ENCODE measurements at regions not wholly inside any gene's neighbourhood (a gene's known extent, or its start where the extent isn't known, plus 50 kb on each side); places are given as distances from the start of the nearest gene placed in this dataset.

DNA sequence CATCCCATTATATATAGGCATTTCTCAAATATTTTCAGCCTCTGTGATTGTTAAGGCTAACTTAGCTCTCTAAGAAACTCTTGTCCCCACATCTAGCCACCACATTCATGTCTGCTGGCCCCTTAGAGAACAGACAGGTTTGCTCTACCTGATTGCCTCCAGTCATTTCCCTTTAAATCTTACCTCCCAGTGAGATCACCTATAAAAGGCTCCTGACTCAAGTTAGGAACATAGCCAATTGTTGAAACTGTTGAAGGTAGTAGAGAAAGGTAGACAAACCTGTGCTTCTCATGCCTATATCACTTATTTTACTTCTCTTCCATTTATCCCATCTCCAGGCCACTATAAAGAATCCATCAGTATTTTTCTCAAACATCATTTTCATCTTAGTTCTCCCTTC lies 771.4 kb downstream of the DIAPH3 start (continued):
- TF ChIP-seq REST (IDR thresholded peaks at IDR 0.05) (no peak), HNF4A (conservative IDR thresholded peaks at IDR 0.05) (no peak), SP1 (IDR thresholded peaks at IDR 0.05) (no peak), GABPA (IDR thresholded peaks at IDR 0.05 in 1 of 2, conservative IDR thresholded peaks at IDR 0.05 in 1 of 2) (no peak), FOXA2 (IDR thresholded peaks at IDR 0.05) (no peak)
- TF ChIP-seq, protein P1, sequence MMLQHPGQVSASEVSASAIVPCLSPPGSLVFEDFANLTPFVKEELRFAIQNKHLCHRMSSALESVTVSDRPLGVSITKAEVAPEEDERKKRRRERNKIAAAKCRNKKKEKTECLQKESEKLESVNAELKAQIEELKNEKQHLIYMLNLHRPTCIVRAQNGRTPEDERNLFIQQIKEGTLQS (IDR thresholded peaks at IDR 0.05) = no peak

DNA sequence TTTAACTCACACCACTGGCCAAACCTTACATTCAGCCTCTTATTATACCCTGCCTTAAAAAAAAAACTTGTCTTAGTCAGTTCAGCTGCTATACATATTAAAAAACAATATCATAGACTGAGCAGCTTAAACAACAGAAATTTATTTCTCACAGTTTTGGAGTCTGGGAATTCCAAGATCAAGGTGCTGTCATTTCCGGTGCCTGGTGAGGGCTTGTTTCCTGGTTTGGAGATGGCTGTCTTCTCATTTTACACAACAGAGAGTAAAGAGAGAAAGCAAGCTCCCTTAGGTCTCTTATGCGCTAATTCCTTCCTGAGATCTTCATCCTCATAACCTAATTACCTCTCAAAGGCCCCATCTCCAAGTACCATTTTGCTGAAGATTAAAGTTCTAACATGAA lies 769.2 kb downstream of the DIAPH3 start:
- H3K9me3 ChIP-seq (ENCODE audit: control insufficient read depth in 4 of 4, low read length in 3 of 4) = no peaks in the 10 kb centered on the region
- no peak overlapping the region for H3K27ac ChIP-seq (ENCODE audit: low read depth in 1 of 2, low read length in 2 of 2)
- H3K36me3 ChIP-seq (ENCODE audit: control insufficient read depth in 4 of 4, insufficient read depth in 3 of 4, low read depth in 1 of 4, low read length in 3 of 4) = no peaks in the 10 kb centered on the region
- H3K4me3 ChIP-seq (ENCODE audit: low read depth in 1 of 3, low read length in 3 of 3) = no peak overlapping the region
- no peaks in the 10 kb centered on the region for H3K4me1 ChIP-seq (ENCODE audit: control insufficient read depth in 4 of 4, insufficient read depth in 4 of 4, low read length in 3 of 4)
- no peak for TF ChIP-seq JUND (IDR thresholded peaks at IDR 0.05)
- DNase-seq (ENCODE audit: low spot score) = no peak
- 86% methylated on average over 2 of the region's 2 CpGs for WGBS
- no peak overlapping the region for H3K9ac ChIP-seq (ENCODE audit: low read depth in 1 of 2, low read length in 2 of 2)
- H3K27me3 ChIP-seq (ENCODE audit: control insufficient read depth in 4 of 4, insufficient read depth in 4 of 4, low read length in 3 of 4) = peaks cover 0 to 8% (median 0%) of the 10 kb centered on the region in 4 donors

- H3K4me1 ChIP-seq (ENCODE audit: control insufficient read depth in 4 of 4, insufficient read depth in 4 of 4, low read length in 3 of 4) = no peaks in the 10 kb centered on the region
- 46% methylated on average over 3 of the region's 3 CpGs for WGBS
- H3K4me3 ChIP-seq (ENCODE audit: low read depth in 1 of 3, low read length in 3 of 3) = no peak overlapping the region
- no peaks in the 10 kb centered on the region for H3K36me3 ChIP-seq (ENCODE audit: control insufficient read depth in 4 of 4, insufficient read depth in 3 of 4, low read depth in 1 of 4, low read length in 3 of 4)
- no peaks in the 10 kb centered on the region for H3K9me3 ChIP-seq (ENCODE audit: control insufficient read depth in 4 of 4, low read length in 3 of 4)
- H3K27ac ChIP-seq (ENCODE audit: low read depth in 1 of 2, low read length in 2 of 2) = no peak overlapping the region
- H3K9ac ChIP-seq (ENCODE audit: low read depth in 1 of 2, low read length in 2 of 2) = no peak overlapping the region
- no peak for DNase-seq (ENCODE audit: low spot score)
- TF ChIP-seq HNF4G (IDR thresholded peaks at IDR 0.05) (no peak), CTCF (IDR thresholded peaks at IDR 0.05; ENCODE audit: low read depth, low read length, missing input control) (no peak), ZBTB33 (IDR thresholded peaks at IDR 0.05) (no peak), RAD21 (IDR thresholded peaks at IDR 0.05) (no peak), REST (IDR thresholded peaks at IDR 0.05) (no peak), RXRA (IDR thresholded peaks at IDR 0.05) (no peak), JUND (IDR thresholded peaks at IDR 0.05) (no peak), GABPA (IDR thresholded peaks at IDR 0.05 in 1 of 2, conservative IDR thresholded peaks at IDR 0.05 in 1 of 2) (no peak), HNF4A (conservative IDR thresholded peaks at IDR 0.05) (no peak), EGR1 (IDR thresholded peaks at IDR 0.05; ENCODE audit: low read depth in 2 of 2) (no peak)
- peaks cover 0 to 3% (median 0%) of the 10 kb centered on the region in 4 donors for H3K27me3 ChIP-seq (ENCODE audit: control insufficient read depth in 4 of 4, insufficient read depth in 4 of 4, low read length in 3 of 4)
Measured at GRCh38 chr13:59398127-59398526, 765.6 kb downstream of the DIAPH3 start.
